Mesothelial cell of epicardium (in vitro differentiated cells): ENCODE measurements at regions not wholly inside any gene's neighbourhood (a gene's known extent, or its start where the extent isn't known, plus 50 kb on each side); places are given as distances from the start of the nearest gene placed in this dataset.

Experiments used
- DNase-seq, 2 experiments: peaks; one replicate each; pipeline ENCODE4 v3.0.0; 2021; ENCODE audit warnings: low spot score in 2 of 2; ENCODE audit not compliant: unreplicated experiment in 2 of 2
- H3K27ac Mint-ChIP-seq: 2 replicates; pipeline ENCODE4 v1.8.0; 2021; ENCODE audit warnings: mixed read lengths
- H3K27me3 Mint-ChIP-seq: 2 replicates; pipeline ENCODE4 v1.8.0; 2021; ENCODE audit warnings: low read depth, mixed read lengths
- H3K36me3 Mint-ChIP-seq: 2 replicates; pipeline ENCODE4 v1.8.0; 2021; ENCODE audit warnings: mixed read lengths
- H3K4me1 Mint-ChIP-seq: 2 replicates; pipeline ENCODE4 v1.8.0; 2021; ENCODE audit warnings: mixed read lengths
- H3K4me3 Mint-ChIP-seq: 2 replicates; pipeline ENCODE4 v1.8.0; 2021; ENCODE audit warnings: mild to moderate bottlenecking, moderate library complexity, mixed read lengths
- H3K9me3 Mint-ChIP-seq: 2 replicates; pipeline ENCODE4 v1.8.0; 2021; ENCODE audit warnings: mixed read lengths
- TF ChIP-seq, protein P1 (sequence below): fragments of 200-600 bp; sonication (generic); IDR thresholded peaks from one replicate; pipeline ENCODE4 v1.5.0; 2021; ENCODE audit warnings: antibody characterized with exemption; ENCODE audit not compliant: unreplicated experiment

DNA sequence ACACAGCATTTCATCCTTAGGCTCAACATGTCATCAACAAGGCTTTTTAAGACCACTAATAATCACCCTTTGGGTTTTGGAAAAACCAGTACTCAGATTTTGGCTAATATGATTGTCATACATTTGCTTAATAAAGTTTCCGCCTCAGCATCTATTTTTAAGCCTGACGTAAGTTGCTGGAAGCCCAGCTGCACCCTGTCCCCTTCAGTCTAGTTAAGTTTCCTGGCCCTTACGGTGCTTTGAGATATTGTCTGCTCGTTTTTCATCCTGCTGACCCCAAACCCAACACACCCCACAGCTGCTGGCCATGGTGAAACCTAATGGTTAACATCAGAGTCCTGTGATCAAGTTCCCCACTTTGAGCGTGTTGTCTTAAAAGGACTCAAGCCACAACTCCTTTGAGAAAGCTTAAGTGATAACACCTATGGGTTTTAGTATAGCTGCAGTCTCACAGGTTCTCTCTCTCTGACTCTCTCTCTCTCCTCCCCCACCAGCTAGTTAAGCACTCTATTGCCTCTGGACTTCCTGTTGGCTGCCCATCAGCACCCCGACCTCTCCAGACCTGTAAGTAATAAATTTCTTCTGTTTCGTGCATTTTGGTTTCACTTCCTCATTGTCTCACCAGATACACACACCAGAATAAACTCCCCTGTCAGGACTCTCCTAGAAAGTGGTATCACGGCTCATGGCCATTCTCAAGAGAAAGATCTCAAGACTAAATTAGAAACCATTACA is 802.0 kb downstream of the C6orf118 start:
- Mint-ChIP-seq H3K36me3 (no peaks in the 10 kb centered on the region), H3K27ac (no peak overlapping the region), H3K4me3 (no peak overlapping the region), H3K9me3 (peaks cover 3% of the 10 kb centered on the region), H3K27me3 (no peaks in the 10 kb centered on the region), H3K4me1 (peaks cover 2% of the 10 kb centered on the region)
- TF ChIP-seq, protein P1, sequence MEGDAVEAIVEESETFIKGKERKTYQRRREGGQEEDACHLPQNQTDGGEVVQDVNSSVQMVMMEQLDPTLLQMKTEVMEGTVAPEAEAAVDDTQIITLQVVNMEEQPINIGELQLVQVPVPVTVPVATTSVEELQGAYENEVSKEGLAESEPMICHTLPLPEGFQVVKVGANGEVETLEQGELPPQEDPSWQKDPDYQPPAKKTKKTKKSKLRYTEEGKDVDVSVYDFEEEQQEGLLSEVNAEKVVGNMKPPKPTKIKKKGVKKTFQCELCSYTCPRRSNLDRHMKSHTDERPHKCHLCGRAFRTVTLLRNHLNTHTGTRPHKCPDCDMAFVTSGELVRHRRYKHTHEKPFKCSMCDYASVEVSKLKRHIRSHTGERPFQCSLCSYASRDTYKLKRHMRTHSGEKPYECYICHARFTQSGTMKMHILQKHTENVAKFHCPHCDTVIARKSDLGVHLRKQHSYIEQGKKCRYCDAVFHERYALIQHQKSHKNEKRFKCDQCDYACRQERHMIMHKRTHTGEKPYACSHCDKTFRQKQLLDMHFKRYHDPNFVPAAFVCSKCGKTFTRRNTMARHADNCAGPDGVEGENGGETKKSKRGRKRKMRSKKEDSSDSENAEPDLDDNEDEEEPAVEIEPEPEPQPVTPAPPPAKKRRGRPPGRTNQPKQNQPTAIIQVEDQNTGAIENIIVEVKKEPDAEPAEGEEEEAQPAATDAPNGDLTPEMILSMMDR: no peak
- DNase-seq: no peak

DNA sequence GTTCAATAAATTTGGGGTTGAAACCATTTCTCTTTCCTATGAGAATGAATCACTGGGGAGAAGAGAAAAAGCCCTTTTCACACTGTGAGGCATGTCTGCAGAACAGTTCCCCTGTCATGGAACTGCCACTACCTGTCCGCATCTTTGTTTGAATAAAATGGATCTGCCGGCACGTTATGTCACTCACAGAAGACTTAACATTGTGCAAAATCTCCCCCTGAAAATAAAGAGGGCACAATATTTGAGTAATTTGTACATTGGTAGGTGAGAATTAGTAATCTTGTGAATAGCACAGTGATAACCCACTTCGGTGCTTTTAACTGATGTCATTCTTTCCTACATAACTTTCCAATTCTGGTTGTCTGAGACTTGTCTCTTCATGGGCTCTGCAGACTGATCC is 804.0 kb downstream of the C6orf118 start:
- no peaks in the 10 kb centered on the region for H3K27me3 Mint-ChIP-seq
- H3K4me1 Mint-ChIP-seq: peaks cover 2% of the 10 kb centered on the region
- H3K27ac Mint-ChIP-seq: no peak overlapping the region
- H3K36me3 Mint-ChIP-seq: no peaks in the 10 kb centered on the region
- H3K9me3 Mint-ChIP-seq: no peaks in the 10 kb centered on the region
- no peak for DNase-seq
- TF ChIP-seq, protein P1: no peak
- no peak overlapping the region for H3K4me3 Mint-ChIP-seq

DNA sequence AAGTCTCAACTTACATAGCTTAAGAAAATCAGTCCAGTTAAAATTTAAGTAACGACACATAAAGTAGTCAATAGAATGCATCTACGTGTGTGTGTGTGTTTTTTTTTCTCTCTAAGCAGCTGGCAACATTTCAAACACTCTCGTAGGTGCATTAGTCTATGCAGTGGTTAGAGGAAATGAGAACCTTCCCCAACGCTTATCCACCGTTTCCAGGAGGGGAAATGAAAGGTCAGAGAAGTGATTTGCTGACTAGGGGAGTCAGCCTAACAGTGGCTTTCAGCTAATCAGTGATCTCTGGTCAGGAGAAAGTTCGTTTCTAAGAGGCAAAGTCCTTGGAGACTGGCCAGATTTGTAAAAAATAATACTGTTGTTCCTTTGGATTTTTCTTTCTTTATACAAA is 806.6 kb downstream of the C6orf118 start:
- Mint-ChIP-seq H3K27ac (no peak overlapping the region), H3K4me1 (peaks cover 2% of the 10 kb centered on the region), H3K27me3 (no peaks in the 10 kb centered on the region), H3K9me3 (no peaks in the 10 kb centered on the region), H3K4me3 (no peak overlapping the region), H3K36me3 (no peaks in the 10 kb centered on the region)
- no peak for DNase-seq
- TF ChIP-seq, protein P1: no peak

DNA sequence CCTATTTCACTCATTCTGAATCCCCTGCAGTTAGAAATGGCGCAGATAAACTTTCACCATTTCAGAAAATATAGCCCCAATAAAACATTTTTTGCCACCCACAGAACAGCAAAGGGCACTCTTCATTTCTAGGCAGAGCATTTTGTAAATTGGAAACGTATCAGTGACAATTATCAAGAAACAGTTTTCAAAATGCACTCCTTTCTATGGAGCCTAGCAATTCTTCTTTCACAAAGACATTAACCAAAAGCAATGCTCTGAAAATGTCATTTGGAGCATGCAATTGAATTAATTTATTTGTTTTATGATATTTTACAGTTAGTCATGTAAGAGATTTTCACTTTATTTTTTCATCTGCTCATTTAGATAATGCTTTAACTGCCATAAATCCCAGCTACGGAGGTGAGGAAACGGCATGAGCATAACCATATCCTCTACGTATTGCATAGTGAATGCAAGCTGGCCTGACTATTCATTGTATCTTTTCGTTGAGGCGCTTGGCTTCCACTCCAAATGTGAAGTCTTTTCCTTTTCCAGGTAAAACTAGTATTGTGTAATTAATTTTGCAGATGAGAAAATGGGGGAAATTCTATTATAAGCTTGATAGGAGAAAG is 813.4 kb downstream of the C6orf118 start:
- Mint-ChIP-seq H3K4me3 (no peak overlapping the region), H3K27me3 (no peaks in the 10 kb centered on the region), H3K9me3 (peaks cover 6% of the 10 kb centered on the region), H3K27ac (no peak overlapping the region), H3K4me1 (peaks cover 5% of the 10 kb centered on the region), H3K36me3 (no peaks in the 10 kb centered on the region)
- TF ChIP-seq, protein P1: no peak
- DNase-seq: no peak

DNA sequence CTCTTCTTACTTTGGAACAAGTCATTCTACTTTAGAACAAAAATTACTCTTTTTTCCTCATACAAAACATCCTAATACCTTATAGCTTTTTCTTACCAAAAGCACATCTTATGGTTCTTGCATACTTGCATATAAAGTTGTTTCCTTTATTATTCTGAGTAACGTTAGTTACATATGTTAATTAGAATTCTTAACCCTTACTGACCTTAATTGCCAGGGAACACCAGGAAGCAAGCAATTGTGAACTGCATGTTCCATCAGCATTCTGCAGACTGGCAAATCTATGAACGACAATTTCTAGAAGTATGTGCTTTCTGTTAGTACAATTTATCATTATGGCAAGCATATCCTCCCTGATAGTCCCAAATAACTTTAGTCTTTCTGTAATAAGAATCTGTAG is 831.0 kb downstream of the C6orf118 start:
- Mint-ChIP-seq H3K27ac (no peak overlapping the region), H3K27me3 (no peaks in the 10 kb centered on the region), H3K36me3 (no peaks in the 10 kb centered on the region), H3K4me1 (no peaks in the 10 kb centered on the region), H3K9me3 (peaks cover 9% of the 10 kb centered on the region), H3K4me3 (no peak overlapping the region)
- DNase-seq: no peak
- TF ChIP-seq, protein P1: no peak
